Neuronal stem cell (in vitro differentiated cells): ENCODE measurements at regions not wholly inside any gene's neighbourhood (a gene's known extent, or its start where the extent isn't known, plus 50 kb on each side); places are given as distances from the start of the nearest gene placed in this dataset.

Experiments
- DNase-seq: peaks from one replicate; pipeline ENCODE4 v3.0.0-alpha.2; 2013; ENCODE audit warnings: low spot score
- H2AFZ ChIP-seq: one replicate; pipeline ENCODE4 v1.6.1; 2013; ENCODE audit warnings: mild to moderate bottlenecking, low read length, inconsistent platforms
- H2AK5ac ChIP-seq: 2 replicates; pipeline ENCODE4 v1.6.1; 2013; ENCODE audit warnings: low read depth, mild to moderate bottlenecking, inconsistent platforms, low read length, moderate library complexity, mixed read lengths
- H2BK120ac ChIP-seq: 2 replicates; pipeline ENCODE4 v1.6.1; 2013; ENCODE audit warnings: low read depth, mild to moderate bottlenecking, inconsistent platforms, low read length, moderate library complexity, mixed read lengths
- H2BK12ac ChIP-seq: one replicate; pipeline ENCODE4 v1.6.1; 2013; ENCODE audit warnings: low read length, inconsistent platforms
- H2BK15ac ChIP-seq: 2 replicates; pipeline ENCODE4 v1.6.1; 2013; ENCODE audit warnings: mild to moderate bottlenecking, low read length, inconsistent platforms, mixed read lengths
- H2BK5ac ChIP-seq: one replicate; pipeline ENCODE4 v1.6.1; 2013; ENCODE audit warnings: inconsistent platforms, mild to moderate bottlenecking, low read length, moderate library complexity
- H3K14ac ChIP-seq: one replicate; pipeline ENCODE4 v1.6.1; 2013; ENCODE audit warnings: low read length, inconsistent platforms
- H3K18ac ChIP-seq: 2 replicates; pipeline ENCODE4 v1.6.1; 2013; ENCODE audit warnings: low read length, inconsistent platforms
- H3K23ac ChIP-seq: 2 replicates; pipeline ENCODE4 v1.6.1; 2013; ENCODE audit warnings: low read depth, mild to moderate bottlenecking, mixed read lengths, low read length, inconsistent platforms; ENCODE audit not compliant: poor library complexity
- H3K27ac ChIP-seq: replicated peaks from 3 replicates; pipeline ENCODE4 v1.5.1; 2013; ENCODE audit warnings: low read length, inconsistent platforms
- H3K27me3 ChIP-seq, 3 experiments: 2 replicates each; pipeline ENCODE4 v1.6.1; 2013; ENCODE audit warnings: low read length in 3 of 3, mild to moderate bottlenecking in 2 of 3, inconsistent platforms in 1 of 3, low read depth in 1 of 3, mixed read lengths in 1 of 3, moderate library complexity in 1 of 3; ENCODE audit not compliant: control insufficient read depth in 3 of 3, insufficient read depth in 3 of 3
- H3K36me3 ChIP-seq, 2 donors: replicated peaks in 1 of 2; 2 replicates each; pipeline ENCODE4 v1.6.1; 2013; ENCODE audit warnings: low read length in 2 of 2; ENCODE audit not compliant: control insufficient read depth in 2 of 2, insufficient read depth in 2 of 2
- H3K4ac ChIP-seq: 2 replicates; pipeline ENCODE4 v1.6.1; 2013; ENCODE audit warnings: inconsistent platforms, mild to moderate bottlenecking, low read length, moderate library complexity
- H3K4me1 ChIP-seq, 2 donors: 1 replicate in 1 of 2; 2 replicates in 1 of 2; pipeline ENCODE4 v1.6.1; 2013; ENCODE audit warnings: low read length in 2 of 2, low read depth in 1 of 2; ENCODE audit not compliant: control insufficient read depth in 2 of 2, insufficient read depth in 1 of 2
- H3K4me2 ChIP-seq: one replicate; pipeline ENCODE4 v1.6.1; 2013; ENCODE audit warnings: mild to moderate bottlenecking, low read length, inconsistent platforms; ENCODE audit not compliant: insufficient read depth, poor library complexity, severe bottlenecking
- H3K4me3 ChIP-seq, 2 donors: 2 replicates each; pipeline ENCODE4 v1.5.1; 2013; ENCODE audit warnings: low read length in 2 of 2, mild to moderate bottlenecking in 2 of 2, inconsistent platforms in 1 of 2, moderate library complexity in 1 of 2
- H3K79me1 ChIP-seq: one replicate; pipeline ENCODE4 v1.6.1; 2013; ENCODE audit warnings: low read depth, mild to moderate bottlenecking, inconsistent platforms, low read length, moderate library complexity
- H3K9ac ChIP-seq: one replicate; pipeline ENCODE4 v1.6.1; 2013; ENCODE audit warnings: mild to moderate bottlenecking, low read depth, low read length, inconsistent platforms; ENCODE audit not compliant: poor library complexity
- H3K9me3 ChIP-seq, 2 donors: replicated peaks in 1 of 2; 2 replicates each; pipeline versions ENCODE3 to v1.6.1; 2013; ENCODE audit warnings: low read length in 2 of 2, mild to moderate bottlenecking in 2 of 2, inconsistent platforms in 1 of 2, low read depth in 1 of 2, mixed read lengths in 1 of 2, moderate library complexity in 1 of 2; ENCODE audit not compliant: control insufficient read depth in 2 of 2, insufficient read depth in 1 of 2
- H4K8ac ChIP-seq: one replicate; pipeline ENCODE4 v1.6.1; 2013; ENCODE audit warnings: low read depth, mild to moderate bottlenecking, inconsistent platforms, low read length, moderate library complexity
- H4K91ac ChIP-seq: one replicate; pipeline ENCODE4 v1.6.1; 2013; ENCODE audit warnings: low read length, low read depth, mild to moderate bottlenecking, inconsistent platforms; ENCODE audit not compliant: poor library complexity
- WGBS, 2 donors: extraction: QIAGEN DNeasy Blood & Tissue Kit; methylation state at CpG; one replicate each; pipeline ENCODE4 v1.1.7; 2013; ENCODE audit warnings: missing lambda C conversion rate in 2 of 2, mixed read lengths in 1 of 2; ENCODE audit not compliant: insufficient read length in 2 of 2, insufficient replicate concordance in 1 of 2; ENCODE audit errors: extremely low coverage in 2 of 2; 5-methylcytosine and 5-hydroxymethylcytosine counted together

GRCh38 chr3:15964605-15965442 is 167.0 kb upstream of the ANKRD28 start:
- Histone ChIP-seq H2AK5ac (no peak overlapping the region), H2BK15ac (no peak overlapping the region), H4K8ac (no peak overlapping the region), H2AFZ (peak overlapping the region; percentile 11), H2BK12ac (no peak overlapping the region), H3K36me3 (no peaks in the 10 kb centered on the region), H2BK5ac (no peak overlapping the region), H2BK120ac (no peak overlapping the region), H3K4me3 (no peak overlapping the region), H3K14ac (no peak overlapping the region), H3K23ac (no peak overlapping the region), H4K91ac (no peak overlapping the region), H3K9me3 (no peaks in the 10 kb centered on the region), H3K4me1 (peaks cover 0 to 4% of the 10 kb centered on the region in 2 donors), H3K18ac (no peak overlapping the region), H3K27me3 (no peaks in the 10 kb centered on the region), H3K79me1 (no peaks in the 10 kb centered on the region), H3K9ac (no peak overlapping the region), H3K4ac (no peak overlapping the region), H3K4me2 (no peak overlapping the region), H3K27ac (no peak overlapping the region)
- WGBS, 2 donors: no CpG with 5 or more reads among the region's 17 CpGs
- DNase-seq: no peak

- no peaks in the 10 kb centered on the region for H3K27me3 ChIP-seq
- no peak overlapping the region for H3K4me2 ChIP-seq
- H2AFZ ChIP-seq: no peak overlapping the region
- H3K23ac ChIP-seq: no peak overlapping the region
- H2BK12ac ChIP-seq: no peak overlapping the region
- no peak overlapping the region for H3K4ac ChIP-seq
- no peak overlapping the region for H3K9ac ChIP-seq
- H3K79me1 ChIP-seq: no peaks in the 10 kb centered on the region
- H2BK15ac ChIP-seq: no peak overlapping the region
- no peak overlapping the region for H3K4me3 ChIP-seq
- no peak overlapping the region for H2BK5ac ChIP-seq
- no peak overlapping the region for H3K14ac ChIP-seq
- H4K91ac ChIP-seq: no peak overlapping the region
- no CpG with 5 or more reads among the region's 3 CpGs for WGBS, 2 donors
- no peak overlapping the region for H4K8ac ChIP-seq
- no peaks in the 10 kb centered on the region for H3K9me3 ChIP-seq
- H3K4me1 ChIP-seq: peaks cover 0 to 4% of the 10 kb centered on the region in 2 donors
- H2AK5ac ChIP-seq: no peak overlapping the region
- H2BK120ac ChIP-seq: no peak overlapping the region
- DNase-seq: no peak
- no peak overlapping the region for H3K18ac ChIP-seq
- no peak overlapping the region for H3K27ac ChIP-seq
- no peaks in the 10 kb centered on the region for H3K36me3 ChIP-seq
These were observed 169.8 kb upstream of the ANKRD28 start for GRCh38 chr3:15967577-15967976.

DNA sequence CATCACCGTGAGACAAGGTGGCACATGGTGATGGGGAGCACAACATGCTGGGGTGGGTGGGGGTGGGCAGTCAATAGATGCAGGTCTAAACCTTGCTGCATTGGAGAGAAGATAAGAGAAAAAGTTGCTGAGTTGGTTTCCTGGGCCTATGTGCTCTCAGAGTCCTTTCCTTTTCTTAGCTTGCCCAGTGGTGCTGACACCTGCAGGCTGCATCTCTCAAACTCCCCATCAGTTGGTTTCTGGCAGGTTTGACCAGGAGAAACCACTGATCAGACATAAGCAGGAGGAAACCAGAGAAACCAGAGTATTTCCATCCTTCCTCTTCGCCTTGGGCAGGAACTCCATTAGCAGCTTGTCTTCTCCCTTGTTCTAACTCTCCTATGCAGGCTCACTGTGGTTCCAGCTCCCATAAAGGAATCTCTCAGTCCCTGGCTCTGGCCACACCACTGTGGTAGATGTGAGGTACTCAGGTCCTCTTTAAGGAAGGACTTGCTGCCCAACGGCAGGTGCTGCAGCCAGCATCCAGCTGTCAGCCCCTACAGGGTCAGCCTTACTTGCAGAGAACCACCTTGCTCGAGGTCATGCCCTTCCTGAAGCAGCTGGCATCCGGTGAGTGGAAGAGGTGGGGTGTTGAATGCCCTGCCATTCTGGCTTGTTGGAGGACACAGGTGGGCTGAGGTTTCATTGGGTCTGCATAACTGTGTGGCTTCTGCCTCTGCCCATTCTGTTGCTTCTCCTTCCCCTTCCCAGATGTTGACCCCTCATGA is 172.3 kb upstream of the ANKRD28 start:
- no CpG with 5 or more reads among the region's 5 CpGs for WGBS, 2 donors
- Histone ChIP-seq H2AK5ac (no peak overlapping the region), H3K23ac (no peak overlapping the region), H4K91ac (no peak overlapping the region), H3K4me3 (no peak overlapping the region), H2AFZ (no peak overlapping the region), H3K9me3 (no peaks in the 10 kb centered on the region), H4K8ac (no peak overlapping the region), H3K4me1 (no peaks in the 10 kb centered on the region), H3K4me2 (no peak overlapping the region), H2BK5ac (no peak overlapping the region), H3K79me1 (no peaks in the 10 kb centered on the region), H3K14ac (no peak overlapping the region), H2BK120ac (no peak overlapping the region), H3K36me3 (no peaks in the 10 kb centered on the region), H3K4ac (no peak overlapping the region), H3K27me3 (no peaks in the 10 kb centered on the region), H3K18ac (no peak overlapping the region), H2BK12ac (no peak overlapping the region), H3K9ac (no peak overlapping the region), H2BK15ac (no peak overlapping the region), H3K27ac (no peak overlapping the region)
- no peak for DNase-seq

GRCh38 chr3:15973414-15973813 is 175.6 kb upstream of the ANKRD28 start:
- Histone ChIP-seq H3K27me3 (no peaks in the 10 kb centered on the region), H3K4ac (no peak overlapping the region), H2BK12ac (peak overlapping the region; percentile 36), H3K4me3 (no peak overlapping the region), H3K9ac (no peak overlapping the region), H3K79me1 (no peaks in the 10 kb centered on the region), H4K91ac (no peak overlapping the region), H3K36me3 (no peaks in the 10 kb centered on the region), H3K27ac (no peak overlapping the region), H3K23ac (no peak overlapping the region), H3K4me1 (peaks cover 0 to 3% of the 10 kb centered on the region in 2 donors), H2BK15ac (peak overlapping the region; percentile 6), H3K9me3 (no peaks in the 10 kb centered on the region), H3K18ac (peak overlapping the region; percentile 17), H4K8ac (no peak overlapping the region), H3K14ac (no peak overlapping the region), H2AFZ (no peak overlapping the region), H2BK5ac (no peak overlapping the region), H2AK5ac (no peak overlapping the region), H2BK120ac (no peak overlapping the region), H3K4me2 (no peak overlapping the region)
- no CpG with 5 or more reads among the region's 8 CpGs for WGBS, 2 donors
- no peak for DNase-seq
